ENCODE measurements at regions not wholly inside any gene's neighbourhood (a gene's known extent, or its start where the extent isn't known, plus 50 kb on each side); places are given as distances from the start of the nearest gene placed in this dataset.

DNA sequence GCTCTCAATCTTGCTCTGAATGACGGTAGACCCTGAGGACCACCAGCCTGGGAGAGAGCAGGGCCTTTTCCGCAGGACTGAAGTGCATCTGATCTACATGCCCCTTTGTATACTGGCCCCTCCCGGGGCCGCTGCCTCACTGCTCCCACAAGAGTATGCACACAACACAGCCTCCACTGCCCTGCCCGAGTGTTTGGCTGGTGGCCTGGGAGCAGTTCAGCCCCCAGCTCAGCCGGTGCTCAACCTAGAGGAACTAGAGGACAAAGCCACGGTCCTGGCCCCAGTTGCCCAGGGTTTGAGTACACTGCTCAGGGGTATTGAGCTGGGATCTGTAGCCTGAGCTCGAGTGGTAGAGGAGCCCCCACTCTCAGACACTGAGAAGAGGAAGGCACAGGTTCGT, 118.9 kb upstream of the CAB39 start:
- H3K9me1 ChIP-seq (replicated peaks; ENCODE audit: control insufficient read depth, extremely low read depth, insufficient read depth, low read length), result no peaks in the 10 kb centered on the region
- no peaks in the 10 kb centered on the region for H3K9me3 ChIP-seq (replicated peaks; ENCODE audit: control insufficient read depth, insufficient read depth, low read length)
- no peaks in the 10 kb centered on the region for H3K27me3 ChIP-seq (ENCODE audit: control insufficient read depth in 2 of 2, insufficient read depth in 2 of 2, low read length in 2 of 2)
- no peaks in the 10 kb centered on the region for H3K79me2 ChIP-seq (ENCODE audit: control insufficient read depth, insufficient read depth, low read length)
- no peak overlapping the region for H3K4me3 ChIP-seq (replicated peaks in 1 of 3; ENCODE audit: insufficient read depth in 1 of 3, low read depth in 1 of 3, low read length in 3 of 3)
- no TSS peak for BruUV-seq (replicated peaks)
- H4K20me1 ChIP-seq (replicated peaks; ENCODE audit: control insufficient read depth, extremely low read depth, insufficient read depth, low read length), result no peaks in the 10 kb centered on the region
- H3K27ac ChIP-seq (ENCODE audit: insufficient read depth, low read depth, low read length), result no peak overlapping the region
- ChIA-PET POLR2A (no interaction called here), CTCF (interaction anchor here (0.9 kb wide), 1 partner anchor 120 kb away, joined by 3 read pairs; no protein-coding TSS in a partner anchor)
- dilution Hi-C loops (cut with MboI; ENCODE audit: extremely low pct_ligation_motif_present, low sequenced_read_pairs), result no loop called here
- H2AFZ ChIP-seq (ENCODE audit: low read depth, low read length), result no peak overlapping the region
- intact Hi-C loops (cut with micrococcal nuclease), result no loop called here
- H3K4me2 ChIP-seq (ENCODE audit: insufficient read depth, low read length), result no peak overlapping the region
- H3K36me3 ChIP-seq (ENCODE audit: control insufficient read depth in 2 of 2, extremely low read depth in 1 of 2, insufficient read depth in 2 of 2, low read length in 2 of 2), result no peaks in the 10 kb centered on the region
- no peak for TF ChIP-seq MYC (IDR thresholded peaks at IDR 0.05; ENCODE audit: low read depth, low read length)
- TF ChIP-seq POLR2AphosphoS5 (IDR thresholded peaks at IDR 0.05; ENCODE audit: insufficient read depth, low read depth, low read length), result no peak
- no peak for TF ChIP-seq GATA2 (IDR thresholded peaks at IDR 0.05; ENCODE audit: insufficient read depth, insufficient read length, low read depth, low read length)
- TF ChIP-seq FOS (IDR thresholded peaks at IDR 0.05; ENCODE audit: borderline replicate concordance, insufficient read depth, low read length), result no peak
- no peak for TF ChIP-seq POLR2A (IDR thresholded peaks at IDR 0.05; ENCODE audit: low read depth, low read length)
- no peak for TF ChIP-seq JUN (IDR thresholded peaks at IDR 0.05; ENCODE audit: borderline replicate concordance, insufficient read depth, insufficient read length, low read depth)
- TF ChIP-seq, protein P1, sequence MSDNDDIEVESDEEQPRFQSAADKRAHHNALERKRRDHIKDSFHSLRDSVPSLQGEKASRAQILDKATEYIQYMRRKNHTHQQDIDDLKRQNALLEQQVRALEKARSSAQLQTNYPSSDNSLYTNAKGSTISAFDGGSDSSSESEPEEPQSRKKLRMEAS (IDR thresholded peaks at IDR 0.05; ENCODE audit: insufficient read depth, insufficient read length), result no peak
- FAIRE-seq, result no peak
- H3K9ac ChIP-seq (replicated peaks; ENCODE audit: extremely low read depth, insufficient read depth, low read length), result no peak overlapping the region
- DNase-seq (ENCODE audit: low read depth, low spot score), result no peak
- no peaks in the 10 kb centered on the region for H3K4me1 ChIP-seq (ENCODE audit: control insufficient read depth, extremely low read depth, insufficient read depth, low read length)

GRCh38 chr2:230594286-230594840, 118.3 kb upstream of the CAB39 start:
- Histone ChIP-seq H3K4me1 (ENCODE audit: control insufficient read depth, extremely low read depth, insufficient read depth, low read length) (no peaks in the 10 kb centered on the region), H3K4me3 (replicated peaks in 1 of 3; ENCODE audit: insufficient read depth in 1 of 3, low read depth in 1 of 3, low read length in 3 of 3) (no peak overlapping the region), H3K9me3 (replicated peaks; ENCODE audit: control insufficient read depth, insufficient read depth, low read length) (no peaks in the 10 kb centered on the region), H3K4me2 (ENCODE audit: insufficient read depth, low read length) (no peak overlapping the region), H3K79me2 (ENCODE audit: control insufficient read depth, insufficient read depth, low read length) (no peaks in the 10 kb centered on the region), H4K20me1 (replicated peaks; ENCODE audit: control insufficient read depth, extremely low read depth, insufficient read depth, low read length) (no peaks in the 10 kb centered on the region), H3K36me3 (ENCODE audit: control insufficient read depth in 2 of 2, extremely low read depth in 1 of 2, insufficient read depth in 2 of 2, low read length in 2 of 2) (no peaks in the 10 kb centered on the region), H3K27me3 (ENCODE audit: control insufficient read depth in 2 of 2, insufficient read depth in 2 of 2, low read length in 2 of 2) (no peaks in the 10 kb centered on the region), H2AFZ (ENCODE audit: low read depth, low read length) (no peak overlapping the region), H3K27ac (ENCODE audit: insufficient read depth, low read depth, low read length) (no peak overlapping the region), H3K9me1 (replicated peaks; ENCODE audit: control insufficient read depth, extremely low read depth, insufficient read depth, low read length) (no peaks in the 10 kb centered on the region), H3K9ac (replicated peaks; ENCODE audit: extremely low read depth, insufficient read depth, low read length) (no peak overlapping the region)
- TF ChIP-seq MYC (IDR thresholded peaks at IDR 0.05; ENCODE audit: low read depth, low read length), result no peak
- TF ChIP-seq, protein P1 (IDR thresholded peaks at IDR 0.05; ENCODE audit: insufficient read depth, insufficient read length), result no peak
- TF ChIP-seq FOS (IDR thresholded peaks at IDR 0.05; ENCODE audit: borderline replicate concordance, insufficient read depth, low read length), result no peak
- no peak for TF ChIP-seq GATA2 (IDR thresholded peaks at IDR 0.05; ENCODE audit: insufficient read depth, insufficient read length, low read depth, low read length)
- TF ChIP-seq, protein P2, sequence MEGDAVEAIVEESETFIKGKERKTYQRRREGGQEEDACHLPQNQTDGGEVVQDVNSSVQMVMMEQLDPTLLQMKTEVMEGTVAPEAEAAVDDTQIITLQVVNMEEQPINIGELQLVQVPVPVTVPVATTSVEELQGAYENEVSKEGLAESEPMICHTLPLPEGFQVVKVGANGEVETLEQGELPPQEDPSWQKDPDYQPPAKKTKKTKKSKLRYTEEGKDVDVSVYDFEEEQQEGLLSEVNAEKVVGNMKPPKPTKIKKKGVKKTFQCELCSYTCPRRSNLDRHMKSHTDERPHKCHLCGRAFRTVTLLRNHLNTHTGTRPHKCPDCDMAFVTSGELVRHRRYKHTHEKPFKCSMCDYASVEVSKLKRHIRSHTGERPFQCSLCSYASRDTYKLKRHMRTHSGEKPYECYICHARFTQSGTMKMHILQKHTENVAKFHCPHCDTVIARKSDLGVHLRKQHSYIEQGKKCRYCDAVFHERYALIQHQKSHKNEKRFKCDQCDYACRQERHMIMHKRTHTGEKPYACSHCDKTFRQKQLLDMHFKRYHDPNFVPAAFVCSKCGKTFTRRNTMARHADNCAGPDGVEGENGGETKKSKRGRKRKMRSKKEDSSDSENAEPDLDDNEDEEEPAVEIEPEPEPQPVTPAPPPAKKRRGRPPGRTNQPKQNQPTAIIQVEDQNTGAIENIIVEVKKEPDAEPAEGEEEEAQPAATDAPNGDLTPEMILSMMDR (IDR thresholded peaks at IDR 0.05; ENCODE audit: extremely low read depth in 1 of 2, insufficient read depth in 1 of 2, low read depth in 1 of 2, low read length in 2 of 2), result no peak
- no peak for TF ChIP-seq EZH2 (IDR thresholded peaks at IDR 0.05; ENCODE audit: borderline replicate concordance, low read depth, low read length, severe bottlenecking)
- TF ChIP-seq JUN (IDR thresholded peaks at IDR 0.05; ENCODE audit: borderline replicate concordance, insufficient read depth, insufficient read length, low read depth), result no peak
- dilution Hi-C loops (cut with MboI; ENCODE audit: extremely low pct_ligation_motif_present, low sequenced_read_pairs) (no loop called here), intact Hi-C loops (cut with micrococcal nuclease) (no loop called here)
- DNase-seq (ENCODE audit: low read depth, low spot score) (no peak), FAIRE-seq (no peak)
- ChIA-PET POLR2A (no interaction called here), CTCF (interaction anchor here (0.9 kb wide), 1 partner anchor 119 kb away, joined by 3 read pairs; no protein-coding TSS in a partner anchor)
- no TSS peak for BruUV-seq (replicated peaks)
